ENCODE measurements at regions not wholly inside any gene's neighbourhood (a gene's known extent, or its start where the extent isn't known, plus 50 kb on each side); places are given as distances from the start of the nearest gene placed in this dataset.

GRCh38 chr3:1883534-1883933 lies 215.1 kb upstream of the CNTN4 start:
- no peak overlapping the region for H3K4me3 ChIP-seq (ENCODE audit: low read depth, low read length)
- no peaks in the 10 kb centered on the region for H3K27me3 ChIP-seq (ENCODE audit: control insufficient read depth, insufficient read depth, low read length)
- POLR2A ChIA-PET = no interaction called here
- no peak overlapping the region for H3K27ac ChIP-seq (ENCODE audit: low read depth, low read length)
- TF ChIP-seq CTCF (IDR thresholded peaks at IDR 0.05; ENCODE audit: low read depth, low read length) = no peak
- H3K9me3 ChIP-seq (ENCODE audit: control insufficient read depth, insufficient read depth, low read length) = peaks cover 19% of the 10 kb centered on the region
- CTCF ChIA-PET = no interaction called here
- no peak for DNase-seq (ENCODE audit: low read depth, low spot score)

GRCh38 chr3:1892459-1892858 lies 206.2 kb upstream of the CNTN4 start:
- TF ChIP-seq CTCF (IDR thresholded peaks at IDR 0.05; ENCODE audit: low read depth, low read length) = no peak
- DNase-seq (ENCODE audit: low read depth, low spot score) = no peak
- Histone ChIP-seq H3K27ac (ENCODE audit: low read depth, low read length) (no peak overlapping the region), H3K9me3 (ENCODE audit: control insufficient read depth, insufficient read depth, low read length) (peaks cover 11% of the 10 kb centered on the region), H3K27me3 (ENCODE audit: control insufficient read depth, insufficient read depth, low read length) (no peaks in the 10 kb centered on the region), H3K4me3 (ENCODE audit: low read depth, low read length) (no peak overlapping the region)
- CTCF ChIA-PET = no interaction called here
- POLR2A ChIA-PET = no interaction called here

GRCh38 chr3:1902416-1902815 lies 196.2 kb upstream of the CNTN4 start:
- Histone ChIP-seq H3K9me3 (ENCODE audit: control insufficient read depth, insufficient read depth, low read length) (no peaks in the 10 kb centered on the region; the same call in 1 of the 2 replicates), H3K4me3 (ENCODE audit: low read depth, low read length) (no peak overlapping the region), H3K27me3 (ENCODE audit: control insufficient read depth, insufficient read depth, low read length) (no peaks in the 10 kb centered on the region), H3K27ac (ENCODE audit: low read depth, low read length) (no peak overlapping the region)
- ChIA-PET POLR2A (no interaction called here), CTCF (no interaction called here)
- no peak for DNase-seq (ENCODE audit: low read depth, low spot score)
- no peak for TF ChIP-seq CTCF (IDR thresholded peaks at IDR 0.05; ENCODE audit: low read depth, low read length)

GRCh38 chr3:1903111-1903510 lies 195.6 kb upstream of the CNTN4 start:
- H3K9me3 ChIP-seq (ENCODE audit: control insufficient read depth, insufficient read depth, low read length) = no peaks in the 10 kb centered on the region; the same call in 1 of the 2 replicates
- no peaks in the 10 kb centered on the region for H3K27me3 ChIP-seq (ENCODE audit: control insufficient read depth, insufficient read depth, low read length)
- no peak overlapping the region for H3K27ac ChIP-seq (ENCODE audit: low read depth, low read length)
- POLR2A ChIA-PET = no interaction called here
- CTCF ChIA-PET = no interaction called here
- H3K4me3 ChIP-seq (ENCODE audit: low read depth, low read length) = no peak overlapping the region
- no peak for TF ChIP-seq CTCF (IDR thresholded peaks at IDR 0.05; ENCODE audit: low read depth, low read length)
- DNase-seq (ENCODE audit: low read depth, low spot score) = no peak

- Histone ChIP-seq H3K4me3 (ENCODE audit: low read depth, low read length) (no peak overlapping the region), H3K27ac (ENCODE audit: low read depth, low read length) (no peak overlapping the region), H3K9me3 (ENCODE audit: control insufficient read depth, insufficient read depth, low read length) (peaks cover 2% of the 10 kb centered on the region; the same call in 1 of the 2 replicates), H3K27me3 (ENCODE audit: control insufficient read depth, insufficient read depth, low read length) (no peaks in the 10 kb centered on the region)
- TF ChIP-seq CTCF (IDR thresholded peaks at IDR 0.05; ENCODE audit: low read depth, low read length) = no peak
- ChIA-PET POLR2A (no interaction called here), CTCF (no interaction called here)
- no peak for DNase-seq (ENCODE audit: low read depth, low spot score)
Measured at GRCh38 chr3:1907911-1908310, 190.8 kb upstream of the CNTN4 start.
